Ishikawa (cell line): ENCODE measurements at regions not wholly inside any gene's neighbourhood (a gene's known extent, or its start where the extent isn't known, plus 50 kb on each side); places are given as distances from the start of the nearest gene placed in this dataset.

Experiments
- CEBPB ChIP-seq: IDR thresholded peaks from 2 replicates; pipeline ENCODE4 v1.6.1; 2012
- EP300 ChIP-seq: IDR thresholded peaks from 2 replicates; pipeline ENCODE4 v1.6.1; 2012; ENCODE audit warnings: borderline replicate concordance
- RAD21 ChIP-seq: IDR thresholded peaks from 2 replicates; pipeline ENCODE4 v1.6.1; 2012; ENCODE audit warnings: low read depth
- TCF12 ChIP-seq: IDR thresholded peaks from 2 replicates; pipeline ENCODE4 v1.6.1; 2012; ENCODE audit warnings: low read depth
- YY1 ChIP-seq: IDR thresholded peaks from 2 replicates; pipeline ENCODE4 v1.6.1; 2012; ENCODE audit warnings: low read depth
- TF ChIP-seq, protein P1 (sequence below): IDR thresholded peaks from 2 replicates; pipeline ENCODE4 v1.6.1; 2012
- TF ChIP-seq, protein P2 (sequence below): IDR thresholded peaks from 2 replicates; pipeline ENCODE4 v1.6.1; 2012; ENCODE audit warnings: low read depth, mild to moderate bottlenecking

DNA sequence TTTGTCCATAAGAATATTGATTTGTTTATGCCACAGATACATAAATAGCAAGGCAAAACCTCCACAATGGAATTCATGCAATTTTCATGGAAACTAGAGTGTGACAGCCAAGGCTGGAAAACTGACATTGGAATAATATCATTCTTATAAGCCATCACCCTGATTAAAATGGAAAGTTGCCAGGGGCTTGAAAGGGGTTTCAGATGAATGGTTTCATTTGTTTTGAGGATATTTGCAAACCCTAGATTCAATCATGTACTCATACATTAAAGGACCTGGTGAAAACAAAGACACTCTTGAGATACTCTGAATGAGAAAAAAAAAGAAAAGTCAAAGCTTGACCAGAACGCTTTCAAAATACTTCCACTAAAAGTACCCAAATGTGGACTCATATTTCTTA lies 205.7 kb downstream of the DIO2 start:
- TF ChIP-seq YY1 (no peak), EP300 (no peak), TCF12 (no peak), RAD21 (no peak), CEBPB (no peak)
- TF ChIP-seq, protein P1, sequence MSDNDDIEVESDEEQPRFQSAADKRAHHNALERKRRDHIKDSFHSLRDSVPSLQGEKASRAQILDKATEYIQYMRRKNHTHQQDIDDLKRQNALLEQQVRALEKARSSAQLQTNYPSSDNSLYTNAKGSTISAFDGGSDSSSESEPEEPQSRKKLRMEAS, result no peak
- TF ChIP-seq, protein P2, sequence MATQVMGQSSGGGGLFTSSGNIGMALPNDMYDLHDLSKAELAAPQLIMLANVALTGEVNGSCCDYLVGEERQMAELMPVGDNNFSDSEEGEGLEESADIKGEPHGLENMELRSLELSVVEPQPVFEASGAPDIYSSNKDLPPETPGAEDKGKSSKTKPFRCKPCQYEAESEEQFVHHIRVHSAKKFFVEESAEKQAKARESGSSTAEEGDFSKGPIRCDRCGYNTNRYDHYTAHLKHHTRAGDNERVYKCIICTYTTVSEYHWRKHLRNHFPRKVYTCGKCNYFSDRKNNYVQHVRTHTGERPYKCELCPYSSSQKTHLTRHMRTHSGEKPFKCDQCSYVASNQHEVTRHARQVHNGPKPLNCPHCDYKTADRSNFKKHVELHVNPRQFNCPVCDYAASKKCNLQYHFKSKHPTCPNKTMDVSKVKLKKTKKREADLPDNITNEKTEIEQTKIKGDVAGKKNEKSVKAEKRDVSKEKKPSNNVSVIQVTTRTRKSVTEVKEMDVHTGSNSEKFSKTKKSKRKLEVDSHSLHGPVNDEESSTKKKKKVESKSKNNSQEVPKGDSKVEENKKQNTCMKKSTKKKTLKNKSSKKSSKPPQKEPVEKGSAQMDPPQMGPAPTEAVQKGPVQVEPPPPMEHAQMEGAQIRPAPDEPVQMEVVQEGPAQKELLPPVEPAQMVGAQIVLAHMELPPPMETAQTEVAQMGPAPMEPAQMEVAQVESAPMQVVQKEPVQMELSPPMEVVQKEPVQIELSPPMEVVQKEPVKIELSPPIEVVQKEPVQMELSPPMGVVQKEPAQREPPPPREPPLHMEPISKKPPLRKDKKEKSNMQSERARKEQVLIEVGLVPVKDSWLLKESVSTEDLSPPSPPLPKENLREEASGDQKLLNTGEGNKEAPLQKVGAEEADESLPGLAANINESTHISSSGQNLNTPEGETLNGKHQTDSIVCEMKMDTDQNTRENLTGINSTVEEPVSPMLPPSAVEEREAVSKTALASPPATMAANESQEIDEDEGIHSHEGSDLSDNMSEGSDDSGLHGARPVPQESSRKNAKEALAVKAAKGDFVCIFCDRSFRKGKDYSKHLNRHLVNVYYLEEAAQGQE, result no peak
